ENCODE measurements at regions not wholly inside any gene's neighbourhood (a gene's known extent, or its start where the extent isn't known, plus 50 kb on each side); places are given as distances from the start of the nearest gene placed in this dataset.
A peak's percentile ranks its signal among the peaks of the same experiment; 100 is the strongest.

DNA sequence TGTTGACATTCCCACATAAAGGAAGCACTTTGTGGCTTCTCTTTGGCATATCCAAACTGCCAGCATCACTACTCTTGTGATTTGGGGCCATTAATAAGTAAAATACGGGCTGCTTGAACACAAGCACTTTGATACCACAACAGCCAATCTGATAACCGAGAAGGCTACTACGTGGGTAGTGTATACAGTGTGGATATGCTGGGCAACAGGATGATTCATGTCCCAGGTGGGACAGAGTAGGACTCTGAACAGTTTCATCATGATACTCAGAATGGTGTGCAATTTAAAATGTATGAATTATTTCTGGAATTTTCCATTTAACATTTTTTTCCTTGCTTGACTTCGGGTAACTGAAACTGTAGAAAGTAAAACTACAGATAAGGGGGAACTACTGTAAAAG is 225.0 kb upstream of the DDHD1 start:
- H3K27ac ChIP-seq (ENCODE audit: low read depth, low read length) = no peak overlapping the region
- DNase-seq (ENCODE audit: low read depth, low spot score) = no peak
- no peak overlapping the region for H3K4me3 ChIP-seq (ENCODE audit: low read depth, low read length)
- CTCF ChIA-PET = no interaction called here
- no peaks in the 10 kb centered on the region for H3K9me3 ChIP-seq (ENCODE audit: control insufficient read depth, insufficient read depth, low read length)
- POLR2A ChIA-PET = no interaction called here
- TF ChIP-seq, protein P1, sequence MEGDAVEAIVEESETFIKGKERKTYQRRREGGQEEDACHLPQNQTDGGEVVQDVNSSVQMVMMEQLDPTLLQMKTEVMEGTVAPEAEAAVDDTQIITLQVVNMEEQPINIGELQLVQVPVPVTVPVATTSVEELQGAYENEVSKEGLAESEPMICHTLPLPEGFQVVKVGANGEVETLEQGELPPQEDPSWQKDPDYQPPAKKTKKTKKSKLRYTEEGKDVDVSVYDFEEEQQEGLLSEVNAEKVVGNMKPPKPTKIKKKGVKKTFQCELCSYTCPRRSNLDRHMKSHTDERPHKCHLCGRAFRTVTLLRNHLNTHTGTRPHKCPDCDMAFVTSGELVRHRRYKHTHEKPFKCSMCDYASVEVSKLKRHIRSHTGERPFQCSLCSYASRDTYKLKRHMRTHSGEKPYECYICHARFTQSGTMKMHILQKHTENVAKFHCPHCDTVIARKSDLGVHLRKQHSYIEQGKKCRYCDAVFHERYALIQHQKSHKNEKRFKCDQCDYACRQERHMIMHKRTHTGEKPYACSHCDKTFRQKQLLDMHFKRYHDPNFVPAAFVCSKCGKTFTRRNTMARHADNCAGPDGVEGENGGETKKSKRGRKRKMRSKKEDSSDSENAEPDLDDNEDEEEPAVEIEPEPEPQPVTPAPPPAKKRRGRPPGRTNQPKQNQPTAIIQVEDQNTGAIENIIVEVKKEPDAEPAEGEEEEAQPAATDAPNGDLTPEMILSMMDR (IDR thresholded peaks at IDR 0.05; ENCODE audit: low read depth, low read length) = no peak
- H3K27me3 ChIP-seq (ENCODE audit: control insufficient read depth, insufficient read depth, low read length) = no peaks in the 10 kb centered on the region

GRCh38 chr14:53376064-53376463 is 222.9 kb upstream of the DDHD1 start:
- CTCF ChIA-PET = no interaction called here
- H3K4me3 ChIP-seq (ENCODE audit: low read depth, low read length) = no peak overlapping the region
- H3K9me3 ChIP-seq (ENCODE audit: control insufficient read depth, insufficient read depth, low read length) = no peaks in the 10 kb centered on the region
- H3K27ac ChIP-seq (ENCODE audit: low read depth, low read length) = no peak overlapping the region
- no peak for DNase-seq (ENCODE audit: low read depth, low spot score)
- POLR2A ChIA-PET = no interaction called here
- TF ChIP-seq, protein P1 (IDR thresholded peaks at IDR 0.05; ENCODE audit: low read depth, low read length) = no peak
- H3K27me3 ChIP-seq (ENCODE audit: control insufficient read depth, insufficient read depth, low read length) = no peaks in the 10 kb centered on the region

GRCh38 chr14:53375599-53375998 is 222.5 kb upstream of the DDHD1 start:
- TF ChIP-seq, protein P1 (IDR thresholded peaks at IDR 0.05; ENCODE audit: low read depth, low read length) = no peak
- H3K27me3 ChIP-seq (ENCODE audit: control insufficient read depth, insufficient read depth, low read length) = no peaks in the 10 kb centered on the region
- H3K9me3 ChIP-seq (ENCODE audit: control insufficient read depth, insufficient read depth, low read length) = no peaks in the 10 kb centered on the region
- H3K4me3 ChIP-seq (ENCODE audit: low read depth, low read length) = no peak overlapping the region
- H3K27ac ChIP-seq (ENCODE audit: low read depth, low read length) = no peak overlapping the region
- ChIA-PET POLR2A (no interaction called here), CTCF (no interaction called here)
- no peak for DNase-seq (ENCODE audit: low read depth, low spot score)

GRCh38 chr14:53368711-53369201 is 215.6 kb upstream of the DDHD1 start:
- POLR2A ChIA-PET = interaction anchor here (1.2 to 1.6 kb wide), 3 partner anchors 12 to 169 kb away, joined by 3 to 7 read pairs (median 6); no protein-coding TSS in a partner anchor
- no peaks in the 10 kb centered on the region for H3K9me3 ChIP-seq (ENCODE audit: control insufficient read depth, insufficient read depth, low read length)
- no peaks in the 10 kb centered on the region for H3K27me3 ChIP-seq (ENCODE audit: control insufficient read depth, insufficient read depth, low read length)
- peak; percentile 63 for DNase-seq (ENCODE audit: low read depth, low spot score)
- CTCF ChIA-PET = interaction anchor here (0.6 to 1.1 kb wide), 3 partner anchors 30 to 979 kb away, joined by 3 to 4 read pairs (median 4); no protein-coding TSS in a partner anchor
- TF ChIP-seq, protein P1 (IDR thresholded peaks at IDR 0.05; ENCODE audit: low read depth, low read length) = no peak
- H3K4me3 ChIP-seq (ENCODE audit: low read depth, low read length) = no peak overlapping the region
- no peak overlapping the region for H3K27ac ChIP-seq (ENCODE audit: low read depth, low read length)

DNA sequence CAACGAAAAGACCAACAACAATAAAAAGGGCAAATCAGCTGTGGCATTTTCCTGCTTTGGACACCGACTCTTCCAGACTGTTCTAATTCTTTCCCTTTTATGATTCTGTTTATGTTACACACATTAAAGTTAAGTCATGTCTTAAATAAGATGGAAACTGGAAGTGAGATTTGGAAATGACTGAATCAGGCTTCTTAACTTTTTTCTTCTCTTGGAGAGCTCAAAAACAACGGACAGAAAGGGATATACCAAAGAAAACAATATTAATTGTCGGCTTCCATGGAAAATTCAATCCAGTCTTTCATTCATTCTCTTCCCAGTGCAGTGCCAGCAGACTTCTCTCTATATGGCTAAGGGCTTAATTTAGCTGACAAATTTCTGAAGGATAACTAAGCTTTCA is 214.9 kb upstream of the DDHD1 start:
- Histone ChIP-seq H3K27ac (ENCODE audit: low read depth, low read length) (peak overlapping the region; percentile 57), H3K27me3 (ENCODE audit: control insufficient read depth, insufficient read depth, low read length) (no peaks in the 10 kb centered on the region), H3K4me3 (ENCODE audit: low read depth, low read length) (no peak overlapping the region), H3K9me3 (ENCODE audit: control insufficient read depth, insufficient read depth, low read length) (no peaks in the 10 kb centered on the region)
- TF ChIP-seq, protein P1 (IDR thresholded peaks at IDR 0.05; ENCODE audit: low read depth, low read length) = no peak
- no peak for DNase-seq (ENCODE audit: low read depth, low spot score)
- CTCF ChIA-PET = interaction anchor here (0.6 to 1.2 kb wide), 4 partner anchors 13 to 980 kb away, joined by 3 to 4 read pairs (median 3); no protein-coding TSS in a partner anchor
- POLR2A ChIA-PET = interaction anchor here (0.8 to 1.6 kb wide), 3 partner anchors 13 to 170 kb away, joined by 3 to 7 read pairs (median 4); no protein-coding TSS in a partner anchor
